ENCODE measurements at regions not wholly inside any gene's neighbourhood (a gene's known extent, or its start where the extent isn't known, plus 50 kb on each side); places are given as distances from the start of the nearest gene placed in this dataset.
A peak's percentile ranks its signal among the peaks of the same experiment; 100 is the strongest.
"Not testable (repeated sequence)": the region's sequence is repeated elsewhere in the genome, so short reads cannot be mapped to it uniquely, and the experiment has no call there.

GRCh38 chr15:39413558-39413957 lies 167.3 kb upstream of the THBS1 start:
- H3K4me3 Mint-ChIP-seq, result no peak overlapping the region
- H3K9me3 Mint-ChIP-seq, result peaks cover 0 to 4% (median 2%) of the 10 kb centered on the region in 7 donors

DNA sequence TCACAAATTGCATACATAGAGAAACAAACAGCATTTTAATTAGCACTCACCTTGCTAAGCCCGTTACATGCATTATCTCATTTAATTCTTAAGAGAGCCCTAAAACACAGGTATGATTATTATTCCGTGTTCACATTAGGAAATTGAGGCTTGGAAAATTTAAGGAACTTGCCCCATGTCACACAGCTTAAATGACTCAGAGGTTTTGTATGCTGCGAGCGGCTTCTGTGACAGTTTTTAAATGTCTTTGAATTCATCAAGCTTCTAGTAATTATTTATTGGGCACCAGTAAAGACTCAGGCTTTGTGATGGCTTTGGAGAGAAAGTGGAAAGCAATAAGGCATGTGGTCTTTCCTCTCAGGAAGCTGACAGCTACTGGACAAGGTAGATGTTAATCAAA lies 166.7 kb upstream of the THBS1 start:
- H3K4me3 Mint-ChIP-seq, result no peak overlapping the region
- no peak for DNase-seq
- no peak for ATAC-seq (ENCODE audit: low read depth in 2 of 2)
- H3K36me3 Mint-ChIP-seq, result peaks cover 0 to 3% of the 10 kb centered on the region in 2 donors
- H3K27ac Mint-ChIP-seq, result no peak overlapping the region
- H3K27me3 Mint-ChIP-seq, result peaks cover 0 to 17% (median 8%) of the 10 kb centered on the region in 3 donors
- no peaks in the 10 kb centered on the region for H3K4me1 Mint-ChIP-seq
- peaks cover 0 to 4% (median 2%) of the 10 kb centered on the region in 7 donors for H3K9me3 Mint-ChIP-seq

More at GRCh38 chr15:39413558-39413957, 167.3 kb upstream of the THBS1 start:
- ATAC-seq (ENCODE audit: low read depth in 2 of 2), result no peak
- no peak for DNase-seq
- peaks cover 0 to 3% of the 10 kb centered on the region in 2 donors for H3K36me3 Mint-ChIP-seq
- peaks cover 0 to 17% (median 8%) of the 10 kb centered on the region in 3 donors for H3K27me3 Mint-ChIP-seq
- H3K27ac Mint-ChIP-seq, result no peak overlapping the region
- H3K4me1 Mint-ChIP-seq, result no peaks in the 10 kb centered on the region

GRCh38 chr15:39415634-39416033 lies 165.2 kb upstream of the THBS1 start:
- H3K36me3 Mint-ChIP-seq, result peaks cover 0 to 3% of the 10 kb centered on the region in 2 donors
- no peak for ATAC-seq (ENCODE audit: low read depth in 2 of 2)

DNA sequence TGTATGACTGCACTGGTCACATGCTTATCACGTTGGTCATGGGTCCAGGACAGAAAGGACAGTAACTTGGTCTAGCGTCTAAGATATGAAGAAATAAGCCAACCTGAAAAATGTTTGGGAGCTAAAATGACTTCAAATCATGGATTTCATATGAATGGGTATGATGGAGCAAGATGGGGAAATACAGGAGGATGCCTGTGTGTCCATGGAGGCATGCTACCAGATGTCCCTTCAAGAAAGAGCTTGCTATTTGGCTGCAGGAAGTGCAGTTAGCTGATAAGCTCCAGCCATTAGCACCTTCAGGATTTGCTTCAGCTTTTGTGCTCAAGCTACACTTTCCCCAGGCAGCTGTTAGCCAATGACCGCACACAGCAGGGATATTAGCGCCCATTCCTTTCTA lies 164.6 kb upstream of the THBS1 start:
- H3K27me3 Mint-ChIP-seq, result peaks cover 0 to 17% (median 4%) of the 10 kb centered on the region in 3 donors
- no peaks in the 10 kb centered on the region for H3K4me1 Mint-ChIP-seq
- no peak for DNase-seq
- H3K4me3 Mint-ChIP-seq, result no peak overlapping the region
- H3K9me3 Mint-ChIP-seq, result peaks cover 0 to 5% (median 2%) of the 10 kb centered on the region in 7 donors
- no peak overlapping the region for H3K27ac Mint-ChIP-seq
- peaks cover 0 to 3% of the 10 kb centered on the region in 2 donors for H3K36me3 Mint-ChIP-seq
- ATAC-seq (ENCODE audit: low read depth in 2 of 2), result no peak

More at GRCh38 chr15:39415634-39416033, 165.2 kb upstream of the THBS1 start:
- Mint-ChIP-seq H3K4me1 (no peaks in the 10 kb centered on the region), H3K9me3 (peaks cover 0 to 5% (median 2%) of the 10 kb centered on the region in 7 donors), H3K27me3 (peaks cover 0 to 17% (median 4%) of the 10 kb centered on the region in 3 donors), H3K27ac (no peak overlapping the region), H3K4me3 (no peak overlapping the region)
- no peak for DNase-seq

GRCh38 chr15:39417366-39418134 lies 163.3 kb upstream of the THBS1 start:
- DNase-seq (no peak), ATAC-seq (ENCODE audit: low read depth in 2 of 2) (no peak)
- peaks cover 0 to 3% of the 10 kb centered on the region in 2 donors for H3K36me3 Mint-ChIP-seq
- H3K27me3 Mint-ChIP-seq, result peaks cover 0 to 17% (median 4%) of the 10 kb centered on the region in 3 donors
- H3K27ac Mint-ChIP-seq, result no peak overlapping the region
- H3K9me3 Mint-ChIP-seq, result peaks cover 0 to 5% (median 2%) of the 10 kb centered on the region in 7 donors
- no peak overlapping the region for H3K4me3 Mint-ChIP-seq
- no peaks in the 10 kb centered on the region for H3K4me1 Mint-ChIP-seq

DNA sequence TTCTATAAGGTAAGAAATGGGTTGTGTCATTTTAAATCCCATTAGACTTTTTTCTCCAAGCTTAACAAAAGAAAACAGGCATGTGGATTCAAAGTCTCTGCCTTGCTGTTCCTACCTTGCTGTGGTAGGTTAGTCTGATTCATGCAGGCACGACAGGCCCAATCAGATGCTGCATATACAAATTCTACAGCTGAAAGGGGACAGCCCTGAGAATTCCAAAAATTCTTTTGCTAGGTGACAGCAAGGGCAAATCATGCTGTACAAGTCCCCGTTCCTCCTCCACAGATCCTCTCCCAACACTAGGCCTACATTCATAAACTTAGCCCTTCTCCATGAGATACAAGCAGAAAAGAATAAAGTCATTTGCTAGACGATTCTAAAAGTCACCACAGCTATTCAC lies 161.2 kb upstream of the THBS1 start:
- ATAC-seq (ENCODE audit: low read depth in 2 of 2) (no peak), DNase-seq (no peak)
- H3K4me3 Mint-ChIP-seq, result no peak overlapping the region
- no peak overlapping the region for H3K27ac Mint-ChIP-seq
- peaks cover 0 to 3% of the 10 kb centered on the region in 2 donors for H3K36me3 Mint-ChIP-seq
- peaks cover 0 to 5% (median 4%) of the 10 kb centered on the region in 7 donors for H3K9me3 Mint-ChIP-seq
- H3K4me1 Mint-ChIP-seq, result no peaks in the 10 kb centered on the region
- peaks cover 0 to 14% (median 4%) of the 10 kb centered on the region in 3 donors for H3K27me3 Mint-ChIP-seq

GRCh38 chr15:39420123-39420852 lies 160.6 kb upstream of the THBS1 start:
- not testable (repeated sequence) for H3K4me1 Mint-ChIP-seq; H3K4me3 Mint-ChIP-seq; H3K9me3 Mint-ChIP-seq; H3K27me3 Mint-ChIP-seq; H3K36me3 Mint-ChIP-seq; ATAC-seq (ENCODE audit: low read depth in 2 of 2); H3K27ac Mint-ChIP-seq; DNase-seq

DNA sequence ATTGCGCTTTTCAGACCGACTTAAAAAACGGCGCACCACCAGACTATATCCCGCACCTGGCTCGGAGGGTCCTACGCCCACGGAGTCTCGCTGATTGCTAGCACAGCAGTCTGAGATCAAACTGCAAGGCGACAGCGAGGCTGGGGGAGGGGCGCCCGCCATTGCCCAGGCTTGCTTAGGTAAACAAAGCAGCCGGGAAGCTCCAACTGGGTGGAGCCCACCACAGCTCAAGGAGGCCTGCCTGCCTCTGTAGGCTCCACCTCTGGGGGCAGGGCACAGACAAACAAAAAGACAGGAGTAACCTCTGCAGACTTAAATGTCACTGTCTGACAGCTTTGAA lies 160.1 kb upstream of the THBS1 start:
- not testable (repeated sequence) for ATAC-seq (ENCODE audit: low read depth in 2 of 2); H3K4me3 Mint-ChIP-seq; H3K4me1 Mint-ChIP-seq; H3K36me3 Mint-ChIP-seq; H3K27me3 Mint-ChIP-seq; H3K27ac Mint-ChIP-seq; H3K9me3 Mint-ChIP-seq; DNase-seq

- DNase-seq (peak; percentile 45), ATAC-seq (ENCODE audit: low read depth in 2 of 2) (peak; percentile 65 to 83)
- H3K9me3 Mint-ChIP-seq, result peaks cover 0 to 5% (median 3%) of the 10 kb centered on the region in 7 donors
- peaks cover 13 to 24% (median 16%) of the 10 kb centered on the region in 3 donors for H3K27me3 Mint-ChIP-seq
- peaks cover 8 to 24% (median 15%) of the 10 kb centered on the region in 3 donors for H3K4me1 Mint-ChIP-seq
- peak overlapping the region in 7 of 8 donors; percentile 21 to 84 (median 70) for H3K4me3 Mint-ChIP-seq
- peak overlapping the region in 5 of 6 donors; percentile 12 to 87 (median 57) for H3K27ac Mint-ChIP-seq
- H3K36me3 Mint-ChIP-seq, result peaks cover 0 to 4% of the 10 kb centered on the region in 2 donors
Measured at GRCh38 chr15:39426552-39427532, 154.0 kb upstream of the THBS1 start.

GRCh38 chr15:39427705-39428104 lies 153.2 kb upstream of the THBS1 start:
- Mint-ChIP-seq H3K9me3 (peaks cover 0 to 5% (median 3%) of the 10 kb centered on the region in 7 donors), H3K27ac (peak overlapping the region in 1 of 6 donors; percentile 62), H3K4me3 (peak overlapping the region in 3 of 8 donors; percentile 1 to 65 (median 30)), H3K4me1 (peaks cover 8 to 24% (median 19%) of the 10 kb centered on the region in 3 donors), H3K36me3 (peaks cover 0 to 4% of the 10 kb centered on the region in 2 donors), H3K27me3 (peaks cover 13 to 27% (median 21%) of the 10 kb centered on the region in 3 donors)
- no peak for DNase-seq
- no peak for ATAC-seq (ENCODE audit: low read depth in 2 of 2)

GRCh38 chr15:39429898-39430357 lies 151.0 kb upstream of the THBS1 start:
- DNase-seq (no peak), ATAC-seq (ENCODE audit: low read depth in 2 of 2) (no peak)
- Mint-ChIP-seq H3K36me3 (peaks cover 0 to 4% of the 10 kb centered on the region in 2 donors), H3K9me3 (peaks cover 0 to 5% (median 3%) of the 10 kb centered on the region in 7 donors), H3K27ac (no peak overlapping the region), H3K4me3 (no peak overlapping the region), H3K27me3 (peaks cover 13 to 31% (median 21%) of the 10 kb centered on the region in 3 donors), H3K4me1 (peaks cover 8 to 24% (median 19%) of the 10 kb centered on the region in 3 donors)

DNA sequence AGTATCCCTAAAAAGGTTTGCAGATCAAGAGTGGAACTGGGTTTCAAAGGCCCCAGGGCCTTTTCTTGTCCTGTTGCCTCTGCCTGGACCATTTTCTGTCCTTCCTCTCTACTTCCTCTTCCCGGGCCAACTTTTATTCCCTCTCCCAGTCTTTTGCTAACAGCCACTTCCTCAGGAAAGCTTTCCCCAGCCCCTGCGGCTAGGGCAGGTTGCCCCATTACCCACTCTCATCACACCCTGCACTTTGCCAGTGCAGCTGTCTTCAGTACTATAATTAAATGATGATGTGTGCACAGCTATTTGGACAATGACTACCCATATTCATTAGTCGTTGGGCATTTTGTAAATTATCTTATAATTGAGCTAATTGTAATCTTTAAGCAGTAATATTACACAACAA lies 150.5 kb upstream of the THBS1 start:
- Mint-ChIP-seq H3K9me3 (peaks cover 0 to 5% (median 3%) of the 10 kb centered on the region in 7 donors), H3K27ac (no peak overlapping the region), H3K27me3 (peaks cover 13 to 31% (median 21%) of the 10 kb centered on the region in 3 donors), H3K36me3 (peaks cover 0 to 4% of the 10 kb centered on the region in 2 donors), H3K4me3 (peak overlapping the region in 1 of 8 donors; percentile 31), H3K4me1 (peaks cover 8 to 24% (median 19%) of the 10 kb centered on the region in 3 donors)
- no peak for ATAC-seq (ENCODE audit: low read depth in 2 of 2)
- DNase-seq, result no peak

All from naive B cell (primary cell).